ENCODE measurements at regions not wholly inside any gene's neighbourhood (a gene's known extent, or its start where the extent isn't known, plus 50 kb on each side); places are given as distances from the start of the nearest gene placed in this dataset.
A peak's percentile ranks its signal among the peaks of the same experiment; 100 is the strongest.
"Not testable (repeated sequence)": the region's sequence is repeated elsewhere in the genome, so short reads cannot be mapped to it uniquely, and the experiment has no call there.

- no peak for FAIRE-seq
Measured at GRCh38 chr13:81089371-81090157, 748.6 kb upstream of the SPRY2 start.

GRCh38 chr13:81080911-81081454 is 740.1 kb upstream of the SPRY2 start:
- no peak for FAIRE-seq

GRCh38 chr13:81078048-81078447 is 737.1 kb upstream of the SPRY2 start:
- FAIRE-seq, result no peak

- FAIRE-seq, result not testable (repeated sequence)
Measured at GRCh38 chr13:81069822-81070221, 728.9 kb upstream of the SPRY2 start.

GRCh38 chr13:81058916-81059290 is 718.0 kb upstream of the SPRY2 start:
- no peak for FAIRE-seq

- FAIRE-seq, result no peak
Measured at GRCh38 chr13:81058211-81058915, 717.4 kb upstream of the SPRY2 start.

GRCh38 chr13:81051873-81052272 is 710.9 kb upstream of the SPRY2 start:
- no peak for FAIRE-seq

- no peak for FAIRE-seq
Measured at GRCh38 chr13:81048026-81048461, 707.1 kb upstream of the SPRY2 start.

- FAIRE-seq, result no peak
Measured at GRCh38 chr13:81041761-81042160, 700.8 kb upstream of the SPRY2 start.

GRCh38 chr13:81031996-81032395 is 691.1 kb upstream of the SPRY2 start:
- no peak for FAIRE-seq

- FAIRE-seq, result no peak
Measured at GRCh38 chr13:81025091-81025490, 684.2 kb upstream of the SPRY2 start.

- FAIRE-seq, result no peak
Measured at GRCh38 chr13:81021284-81021840, 680.4 kb upstream of the SPRY2 start.

- no peak for FAIRE-seq
Measured at GRCh38 chr13:81020010-81020409, 679.1 kb upstream of the SPRY2 start.

- FAIRE-seq, result no peak
Measured at GRCh38 chr13:81018936-81019335, 678.0 kb upstream of the SPRY2 start.

- peak; percentile 90 for FAIRE-seq
Measured at GRCh38 chr13:81017513-81018152, 676.7 kb upstream of the SPRY2 start.

- FAIRE-seq, result no peak
Measured at GRCh38 chr13:81012031-81012430, 671.1 kb upstream of the SPRY2 start.

- no peak for FAIRE-seq
Measured at GRCh38 chr13:81001828-81002385, 661.0 kb upstream of the SPRY2 start.

- not testable (repeated sequence) for FAIRE-seq
Measured at GRCh38 chr13:80998603-80999002, 657.7 kb upstream of the SPRY2 start.

- no peak for FAIRE-seq
Measured at GRCh38 chr13:80989747-80990146, 648.8 kb upstream of the SPRY2 start.

GRCh38 chr13:80989241-80989640 is 648.3 kb upstream of the SPRY2 start:
- no peak for FAIRE-seq

- FAIRE-seq, result peak; percentile 72
Measured at GRCh38 chr13:80988391-80989151, 647.6 kb upstream of the SPRY2 start.
